Neural cell (in vitro differentiated cells): ENCODE measurements at regions not wholly inside any gene's neighbourhood (a gene's known extent, or its start where the extent isn't known, plus 50 kb on each side); places are given as distances from the start of the nearest gene placed in this dataset.

Experiments
- H2AFZ ChIP-seq: fragments of 200-600, 300-800 bp; sonication (generic), shearing (Covaris generic); 2 replicates; pipeline ENCODE4 v1.6.0; 2014; ENCODE audit warnings: low read depth, mild to moderate bottlenecking, antibody characterized with exemption, low read length, moderate library complexity
- H3F3A ChIP-seq: fragments of 200-600 bp; shearing (Covaris generic); 2 replicates; pipeline ENCODE4 v1.6.1; 2016; ENCODE audit warnings: mild to moderate bottlenecking, moderate library complexity, mixed read lengths, antibody characterized with exemption, low read length; ENCODE audit not compliant: insufficient read depth, poor library complexity, severe bottlenecking
- H3K27ac ChIP-seq: fragments of 200-600, 300-800 bp; sonication (generic), shearing (Covaris generic); 2 replicates; pipeline ENCODE4 v1.5.1; 2014; ENCODE audit warnings: mild to moderate bottlenecking, low read length, moderate library complexity
- H3K27me3 ChIP-seq: fragments of 300-800, 200-600 bp; sonication (generic), shearing (Covaris generic); 2 replicates; pipeline ENCODE4 v1.6.0; 2014; ENCODE audit warnings: mild to moderate bottlenecking, low read depth, low read length, moderate library complexity; ENCODE audit not compliant: insufficient read depth
- H3K36me3 ChIP-seq: fragments of 300-800, 200-600 bp; sonication (generic), shearing (Covaris generic); 2 replicates; pipeline ENCODE4 v1.5.1; 2014; ENCODE audit warnings: mild to moderate bottlenecking, antibody characterized with exemption, low read length, moderate library complexity; ENCODE audit not compliant: insufficient read depth
- H3K4me2 ChIP-seq: fragments of 300-800, 200-600 bp; sonication (generic), shearing (Covaris generic); 2 replicates; pipeline ENCODE4 v1.6.0; 2014; ENCODE audit warnings: mild to moderate bottlenecking, low read length
- H3K4me3 ChIP-seq: fragments of 300-800, 200-600 bp; sonication (generic), shearing (Covaris generic); 2 replicates; pipeline ENCODE4 v1.5.1; 2014; ENCODE audit warnings: mild to moderate bottlenecking, low read length, moderate library complexity
- H3K79me2 ChIP-seq: fragments of 200-600 bp; shearing (Covaris generic); replicated peaks from 2 replicates; pipeline ENCODE4 v1.6.0; 2014; ENCODE audit warnings: mild to moderate bottlenecking, low read length, moderate library complexity; ENCODE audit not compliant: insufficient read depth
- H3K9ac ChIP-seq: fragments of 300-800, 200-600 bp; sonication (generic), shearing (Covaris generic); 2 replicates; pipeline ENCODE4 v1.6.1; 2016; ENCODE audit warnings: mild to moderate bottlenecking, low read length, mixed read lengths
- H3K9me2 ChIP-seq: fragments of 200-600 bp; shearing (Covaris generic); 2 replicates; pipeline ENCODE4 v1.6.1; 2016; ENCODE audit warnings: mild to moderate bottlenecking, low read length, mixed read lengths; ENCODE audit not compliant: insufficient read depth
- H3K9me3 ChIP-seq: fragments of 200-600, 300-800 bp; sonication (generic), shearing (Covaris generic); 2 replicates; pipeline ENCODE4 v1.6.1; 2016; ENCODE audit warnings: mild to moderate bottlenecking, mixed run types, low read length, moderate library complexity, mixed read lengths
- H4K20me1 ChIP-seq: fragments of 200-600 bp; shearing (Covaris generic); 2 replicates; pipeline ENCODE4 v1.6.1; 2016; ENCODE audit warnings: mild to moderate bottlenecking, mixed run types; ENCODE audit not compliant: insufficient read depth
- EP300 ChIP-seq: fragments of 450-650 bp; conservative IDR thresholded peaks from 2 replicates; pipeline ENCODE4 v1.6.1; 2014; ENCODE audit warnings: antibody characterized with exemption, mild to moderate bottlenecking, moderate library complexity; ENCODE audit not compliant: poor library complexity, severe bottlenecking
- EZH2 ChIP-seq: fragments of 200-600, 300-800 bp; shearing (Covaris generic), sonication (generic); IDR thresholded peaks from 2 replicates; pipeline ENCODE4 v1.6.1; 2014; ENCODE audit warnings: antibody characterized with exemption, low read length, borderline replicate concordance, mild to moderate bottlenecking; ENCODE audit not compliant: insufficient read depth, poor library complexity, severe bottlenecking
- MXI1 ChIP-seq: fragments of 450-650 bp; conservative IDR thresholded peaks from 2 replicates; pipeline ENCODE4 v1.6.1; 2014; ENCODE audit warnings: antibody characterized with exemption, mild to moderate bottlenecking; ENCODE audit not compliant: poor library complexity, severe bottlenecking
- POLR2AphosphoS5 ChIP-seq: IDR thresholded peaks from 2 replicates; pipeline ENCODE4 v1.6.1; 2012
- RAD21 ChIP-seq: fragments of 450-650 bp; conservative IDR thresholded peaks from 2 replicates; pipeline ENCODE4 v1.6.1; 2014; ENCODE audit warnings: antibody characterized with exemption, mild to moderate bottlenecking, moderate library complexity
- SMC3 ChIP-seq: fragments of 450-650 bp; conservative IDR thresholded peaks from 2 replicates; pipeline ENCODE4 v1.6.1; 2014; ENCODE audit warnings: antibody characterized with exemption, mild to moderate bottlenecking, moderate library complexity; ENCODE audit not compliant: poor library complexity
- TAF1 ChIP-seq: IDR thresholded peaks from 2 replicates; pipeline ENCODE4 v1.6.1; 2012; ENCODE audit warnings: low read depth
- TF ChIP-seq, protein P1 (sequence below): fragments of 450-650 bp; IDR thresholded peaks from 2 replicates; pipeline ENCODE4 v1.5.1; 2014; ENCODE audit warnings: antibody characterized with exemption, mild to moderate bottlenecking, moderate library complexity; ENCODE audit not compliant: poor library complexity, severe bottlenecking
- TF ChIP-seq, protein P2 (sequence below): IDR thresholded peaks from 2 replicates; pipeline ENCODE4 v1.6.1; 2012; ENCODE audit warnings: borderline replicate concordance

DNA sequence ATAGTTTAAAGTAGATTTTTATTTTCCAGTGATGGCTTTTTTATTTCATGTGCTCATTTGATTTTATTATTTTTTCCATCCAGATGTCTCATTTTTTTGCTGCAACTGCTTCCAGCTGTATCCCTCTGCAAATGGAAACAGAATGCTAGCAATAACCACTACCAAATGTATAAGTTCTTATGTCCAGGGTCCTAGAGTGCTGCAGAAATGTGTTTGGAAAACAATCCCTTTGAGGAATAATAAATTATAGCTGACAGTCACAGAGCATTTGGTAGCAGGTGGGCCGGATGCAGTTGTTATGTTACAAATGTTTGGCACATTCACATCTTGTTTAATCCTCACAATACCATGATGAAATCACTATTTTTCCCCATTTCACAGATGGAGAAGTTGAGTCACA is 300.7 kb upstream of the PDGFD start:
- Histone ChIP-seq H3K9ac (no peak overlapping the region), H3K9me3 (no peaks in the 10 kb centered on the region), H3K4me3 (no peak overlapping the region), H2AFZ (no peak overlapping the region), H3F3A (no peaks in the 10 kb centered on the region), H3K27ac (no peak overlapping the region), H3K9me2 (no peaks in the 10 kb centered on the region), H3K79me2 (no peaks in the 10 kb centered on the region), H3K36me3 (no peaks in the 10 kb centered on the region), H3K4me2 (no peak overlapping the region), H4K20me1 (no peaks in the 10 kb centered on the region), H3K27me3 (no peaks in the 10 kb centered on the region)
- TF ChIP-seq POLR2AphosphoS5 (no peak), EP300 (no peak)

DNA sequence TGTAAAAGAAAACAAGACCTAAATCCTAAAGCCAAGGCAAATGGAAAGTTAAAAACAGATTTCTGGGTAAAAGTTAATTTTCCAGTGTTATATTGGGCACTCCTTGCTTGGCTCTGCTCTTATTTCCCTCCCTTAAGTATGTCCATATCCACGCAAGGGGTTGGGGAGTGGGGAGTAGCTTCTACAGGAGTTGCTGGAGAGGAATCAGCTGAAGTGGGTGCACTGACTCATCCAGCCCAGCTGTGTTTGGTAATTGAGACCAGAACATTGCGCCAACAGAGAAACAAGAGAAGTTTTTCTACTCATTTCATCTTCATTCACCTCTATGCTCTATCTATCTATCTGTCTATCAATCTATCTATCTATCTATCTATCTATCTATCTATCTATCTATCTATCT is 298.4 kb upstream of the PDGFD start:
- Histone ChIP-seq H3K4me3 (no peak overlapping the region), H3K79me2 (no peaks in the 10 kb centered on the region), H3K36me3 (no peaks in the 10 kb centered on the region), H3K4me2 (no peak overlapping the region), H3K9me2 (no peaks in the 10 kb centered on the region), H3K9me3 (no peaks in the 10 kb centered on the region), H4K20me1 (no peaks in the 10 kb centered on the region), H3K27me3 (no peaks in the 10 kb centered on the region), H2AFZ (no peak overlapping the region), H3K9ac (no peak overlapping the region), H3F3A (no peaks in the 10 kb centered on the region), H3K27ac (no peak overlapping the region)
- TF ChIP-seq SMC3, result no peak

DNA sequence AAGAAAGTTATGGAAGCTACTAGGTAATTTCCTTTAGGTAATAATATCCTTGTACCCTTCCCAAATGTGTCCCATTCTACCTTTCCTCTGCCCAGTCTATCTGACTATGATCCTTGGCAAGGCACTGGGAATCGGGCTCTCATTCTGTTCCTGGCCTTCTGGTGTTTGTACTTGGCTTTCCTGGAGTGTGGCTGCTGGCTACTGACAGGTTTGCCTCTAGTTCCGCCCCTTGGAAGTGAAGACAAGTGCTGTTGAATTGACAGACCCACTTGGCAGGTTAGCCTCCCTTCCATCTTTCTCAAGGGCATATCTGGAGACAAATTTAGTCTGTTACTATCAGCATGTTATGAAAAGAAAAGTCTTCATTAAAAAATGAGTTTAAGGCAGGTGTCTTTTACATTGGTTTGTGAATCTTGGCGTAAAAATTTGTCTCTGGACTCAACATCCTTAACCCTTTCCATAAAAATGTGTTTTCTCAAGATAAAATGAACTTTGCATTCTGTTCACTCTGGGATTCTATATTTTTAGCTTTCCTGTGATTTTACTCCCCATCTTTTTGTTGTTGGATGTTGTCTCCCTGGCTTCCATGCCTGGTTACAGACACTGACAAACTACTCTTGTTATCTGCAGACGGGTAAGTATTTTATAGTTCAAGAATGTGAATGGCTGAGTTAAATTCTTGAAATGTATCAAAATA is 287.4 kb upstream of the PDGFD start:
- no peak for TF ChIP-seq MXI1
- TF ChIP-seq EZH2, result no peak
- TF ChIP-seq, protein P1, sequence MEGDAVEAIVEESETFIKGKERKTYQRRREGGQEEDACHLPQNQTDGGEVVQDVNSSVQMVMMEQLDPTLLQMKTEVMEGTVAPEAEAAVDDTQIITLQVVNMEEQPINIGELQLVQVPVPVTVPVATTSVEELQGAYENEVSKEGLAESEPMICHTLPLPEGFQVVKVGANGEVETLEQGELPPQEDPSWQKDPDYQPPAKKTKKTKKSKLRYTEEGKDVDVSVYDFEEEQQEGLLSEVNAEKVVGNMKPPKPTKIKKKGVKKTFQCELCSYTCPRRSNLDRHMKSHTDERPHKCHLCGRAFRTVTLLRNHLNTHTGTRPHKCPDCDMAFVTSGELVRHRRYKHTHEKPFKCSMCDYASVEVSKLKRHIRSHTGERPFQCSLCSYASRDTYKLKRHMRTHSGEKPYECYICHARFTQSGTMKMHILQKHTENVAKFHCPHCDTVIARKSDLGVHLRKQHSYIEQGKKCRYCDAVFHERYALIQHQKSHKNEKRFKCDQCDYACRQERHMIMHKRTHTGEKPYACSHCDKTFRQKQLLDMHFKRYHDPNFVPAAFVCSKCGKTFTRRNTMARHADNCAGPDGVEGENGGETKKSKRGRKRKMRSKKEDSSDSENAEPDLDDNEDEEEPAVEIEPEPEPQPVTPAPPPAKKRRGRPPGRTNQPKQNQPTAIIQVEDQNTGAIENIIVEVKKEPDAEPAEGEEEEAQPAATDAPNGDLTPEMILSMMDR, result no peak
- TF ChIP-seq RAD21, result no peak
- TF ChIP-seq SMC3, result no peak
- TF ChIP-seq, protein P2, sequence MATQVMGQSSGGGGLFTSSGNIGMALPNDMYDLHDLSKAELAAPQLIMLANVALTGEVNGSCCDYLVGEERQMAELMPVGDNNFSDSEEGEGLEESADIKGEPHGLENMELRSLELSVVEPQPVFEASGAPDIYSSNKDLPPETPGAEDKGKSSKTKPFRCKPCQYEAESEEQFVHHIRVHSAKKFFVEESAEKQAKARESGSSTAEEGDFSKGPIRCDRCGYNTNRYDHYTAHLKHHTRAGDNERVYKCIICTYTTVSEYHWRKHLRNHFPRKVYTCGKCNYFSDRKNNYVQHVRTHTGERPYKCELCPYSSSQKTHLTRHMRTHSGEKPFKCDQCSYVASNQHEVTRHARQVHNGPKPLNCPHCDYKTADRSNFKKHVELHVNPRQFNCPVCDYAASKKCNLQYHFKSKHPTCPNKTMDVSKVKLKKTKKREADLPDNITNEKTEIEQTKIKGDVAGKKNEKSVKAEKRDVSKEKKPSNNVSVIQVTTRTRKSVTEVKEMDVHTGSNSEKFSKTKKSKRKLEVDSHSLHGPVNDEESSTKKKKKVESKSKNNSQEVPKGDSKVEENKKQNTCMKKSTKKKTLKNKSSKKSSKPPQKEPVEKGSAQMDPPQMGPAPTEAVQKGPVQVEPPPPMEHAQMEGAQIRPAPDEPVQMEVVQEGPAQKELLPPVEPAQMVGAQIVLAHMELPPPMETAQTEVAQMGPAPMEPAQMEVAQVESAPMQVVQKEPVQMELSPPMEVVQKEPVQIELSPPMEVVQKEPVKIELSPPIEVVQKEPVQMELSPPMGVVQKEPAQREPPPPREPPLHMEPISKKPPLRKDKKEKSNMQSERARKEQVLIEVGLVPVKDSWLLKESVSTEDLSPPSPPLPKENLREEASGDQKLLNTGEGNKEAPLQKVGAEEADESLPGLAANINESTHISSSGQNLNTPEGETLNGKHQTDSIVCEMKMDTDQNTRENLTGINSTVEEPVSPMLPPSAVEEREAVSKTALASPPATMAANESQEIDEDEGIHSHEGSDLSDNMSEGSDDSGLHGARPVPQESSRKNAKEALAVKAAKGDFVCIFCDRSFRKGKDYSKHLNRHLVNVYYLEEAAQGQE, result no peak
- TF ChIP-seq POLR2AphosphoS5, result no peak
- no peak for TF ChIP-seq TAF1
- no peak for TF ChIP-seq EP300
- H3K27ac ChIP-seq, result no peak overlapping the region
- H3K9ac ChIP-seq, result no peak overlapping the region
- no peak overlapping the region for H2AFZ ChIP-seq
- no peaks in the 10 kb centered on the region for H3K79me2 ChIP-seq
- H3F3A ChIP-seq, result no peaks in the 10 kb centered on the region
- H3K9me2 ChIP-seq, result no peaks in the 10 kb centered on the region
- H3K36me3 ChIP-seq, result no peaks in the 10 kb centered on the region
- H3K4me3 ChIP-seq, result no peak overlapping the region
- no peak overlapping the region for H3K4me2 ChIP-seq
- no peaks in the 10 kb centered on the region for H3K9me3 ChIP-seq
- no peaks in the 10 kb centered on the region for H4K20me1 ChIP-seq
- H3K27me3 ChIP-seq, result no peaks in the 10 kb centered on the region
